Stimulated activated CD8-positive, alpha-beta memory T cell treated with anti-CD3 and anti-CD28 coated beads, Interleukin-2, amount 100 ng/mL, for 1 hour (primary cell): ENCODE measurements at regions not wholly inside any gene's neighbourhood (a gene's known extent, or its start where the extent isn't known, plus 50 kb on each side); places are given as distances from the start of the nearest gene placed in this dataset.

ENCODE experiments used
- DNase-seq, 2 donors: peaks; one replicate each; pipeline ENCODE4 v3.0.0-alpha.2; 2020; ENCODE audit warnings: low read depth in 2 of 2

- no peak for DNase-seq
These were observed 140.9 kb upstream of the MOCS1 start for GRCh38 chr6:40075056-40075590.

GRCh38 chr6:40074306-40075055, 140.2 kb upstream of the MOCS1 start:
- DNase-seq, result no peak

GRCh38 chr6:40066372-40066771, 132.1 kb upstream of the MOCS1 start:
- DNase-seq, result no peak

- DNase-seq, result no peak
These were observed 122.6 kb upstream of the MOCS1 start for GRCh38 chr6:40056865-40057264.

GRCh38 chr6:40054602-40055001, 120.3 kb upstream of the MOCS1 start:
- no peak for DNase-seq

- DNase-seq, result no peak
These were observed 119.9 kb upstream of the MOCS1 start for GRCh38 chr6:40054186-40054585.

GRCh38 chr6:40049128-40049527, 114.9 kb upstream of the MOCS1 start:
- no peak for DNase-seq

GRCh38 chr6:40044196-40044595, 109.9 kb upstream of the MOCS1 start:
- DNase-seq, result no peak

GRCh38 chr6:40042232-40042631, 108.0 kb upstream of the MOCS1 start:
- no peak for DNase-seq

- no peak for DNase-seq
These were observed 104.8 kb upstream of the MOCS1 start for GRCh38 chr6:40039042-40039441.

GRCh38 chr6:40038626-40039025, 104.4 kb upstream of the MOCS1 start:
- no peak for DNase-seq

GRCh38 chr6:40037271-40037670, 103.0 kb upstream of the MOCS1 start:
- no peak for DNase-seq

GRCh38 chr6:40036186-40036585, 101.9 kb upstream of the MOCS1 start:
- no peak for DNase-seq

GRCh38 chr6:40028449-40028848, 94.2 kb upstream of the MOCS1 start:
- DNase-seq, result no peak

- no peak for DNase-seq
These were observed 88.6 kb upstream of the MOCS1 start for GRCh38 chr6:40022867-40023266.

- DNase-seq, result no peak
These were observed 85.9 kb upstream of the MOCS1 start for GRCh38 chr6:40020166-40020565.

GRCh38 chr6:40015530-40015929, 81.3 kb upstream of the MOCS1 start:
- DNase-seq, result no peak

GRCh38 chr6:40011844-40012243, 77.6 kb upstream of the MOCS1 start:
- no peak for DNase-seq

- no peak for DNase-seq
These were observed 66.8 kb upstream of the MOCS1 start for GRCh38 chr6:40000964-40001515.

- DNase-seq, result no peak
These were observed 65.0 kb upstream of the MOCS1 start for GRCh38 chr6:39999006-39999867.

- no peak for DNase-seq
These were observed 63.9 kb upstream of the MOCS1 start for GRCh38 chr6:39998126-39998525.

GRCh38 chr6:39997101-39997635, 62.9 kb upstream of the MOCS1 start:
- no peak for DNase-seq
